Smooth muscle cell (in vitro differentiated cells): ENCODE measurements at regions not wholly inside any gene's neighbourhood (a gene's known extent, or its start where the extent isn't known, plus 50 kb on each side); places are given as distances from the start of the nearest gene placed in this dataset.
A peak's percentile ranks its signal among the peaks of the same experiment; 100 is the strongest.

Experiments
- DNase-seq: peaks from one replicate; lab custom pipeline; 2025; ENCODE audit not compliant: unreplicated experiment; lab: John Stamatoyannopoulos, UW
- H2AFZ ChIP-seq: fragments of 200-600 bp; sonication (generic); 2 replicates; pipeline ENCODE4 v1.6.0; 2016; ENCODE audit warnings: antibody characterized with exemption, low read depth, mild to moderate bottlenecking
- H3F3A ChIP-seq: fragments of 200-600 bp; sonication (generic); 2 replicates; pipeline ENCODE4 v1.6.0; 2017; ENCODE audit warnings: antibody characterized with exemption, low read depth
- H3K27ac ChIP-seq: fragments of 200-600 bp; sonication (generic); 2 replicates; pipeline ENCODE4 v1.5.1; 2016; ENCODE audit warnings: low read depth, mild to moderate bottlenecking
- H3K27me3 ChIP-seq: fragments of 200-600 bp; sonication (generic); 2 replicates; pipeline ENCODE4 v1.6.1; 2016; ENCODE audit warnings: low read depth, mild to moderate bottlenecking
- H3K36me3 ChIP-seq: fragments of 200-600 bp; sonication (generic); 2 replicates; pipeline ENCODE4 v1.5.1; 2016; ENCODE audit warnings: low read depth
- H3K4me1 ChIP-seq: fragments of 200-600 bp; sonication (generic); 2 replicates; pipeline ENCODE4 v1.5.1; 2016; ENCODE audit warnings: low read depth
- H3K4me2 ChIP-seq: fragments of 200-600 bp; sonication (generic); 2 replicates; pipeline ENCODE4 v1.6.0; 2016; ENCODE audit warnings: mild to moderate bottlenecking
- H3K4me3 ChIP-seq: fragments of 200-600 bp; sonication (generic); 2 replicates; pipeline ENCODE4 v1.5.1; 2016; ENCODE audit warnings: mild to moderate bottlenecking
- H3K79me2 ChIP-seq: fragments of 200-600 bp; sonication (generic); 2 replicates; pipeline ENCODE4 v1.6.0; 2016; ENCODE audit warnings: low read depth, mild to moderate bottlenecking
- H3K9ac ChIP-seq: fragments of 200-600 bp; sonication (generic); 2 replicates; pipeline ENCODE4 v1.6.0; 2016; ENCODE audit warnings: low read depth
- H3K9me3 ChIP-seq: fragments of 200-600 bp; sonication (generic); replicated peaks from 2 replicates; pipeline ENCODE4 v1.5.1; 2016; ENCODE audit warnings: low read depth
- H4K20me1 ChIP-seq: fragments of 200-600 bp; sonication (generic); 2 replicates; pipeline ENCODE4 v1.6.0; 2016; ENCODE audit warnings: low read depth
- CTCF ChIP-seq: fragments of 200-600 bp; sonication (generic); IDR thresholded peaks from 2 replicates; pipeline ENCODE4 v1.5.1; 2017; ENCODE audit warnings: borderline replicate concordance, mild to moderate bottlenecking, antibody characterized with exemption; ENCODE audit not compliant: insufficient read depth, poor library complexity, severe bottlenecking
- WGBS: methylation state at CpG from one replicate; pipeline ENCODE4 v1.1.7; 2016; ENCODE audit warnings: low lambda C conversion rate; 5-methylcytosine and 5-hydroxymethylcytosine counted together

- H3K4me2 ChIP-seq = peak overlapping the region; percentile 62
- DNase-seq = no peak
- H3K27me3 ChIP-seq = no peaks in the 10 kb centered on the region
- no peaks in the 10 kb centered on the region for H4K20me1 ChIP-seq
- H3K9ac ChIP-seq = peak overlapping the region; percentile 36
- H3K27ac ChIP-seq = peak overlapping the region; percentile 78
- H3K36me3 ChIP-seq = no peaks in the 10 kb centered on the region
- no peak overlapping the region for H3K4me3 ChIP-seq
- no peak overlapping the region for H2AFZ ChIP-seq
- no peaks in the 10 kb centered on the region for H3K4me1 ChIP-seq
- no peak for TF ChIP-seq CTCF
- no peaks in the 10 kb centered on the region for H3K9me3 ChIP-seq
- H3F3A ChIP-seq = peaks cover 16% of the 10 kb centered on the region
- 60% methylated on average over 5 of the region's 5 CpGs for WGBS
- no peaks in the 10 kb centered on the region for H3K79me2 ChIP-seq
These were observed 182.4 kb downstream of the PTEN start for GRCh38 chr10:88045656-88046415.

GRCh38 chr10:88047579-88047978 lies 184.2 kb downstream of the PTEN start:
- H4K20me1 ChIP-seq = no peaks in the 10 kb centered on the region
- no peak overlapping the region for H2AFZ ChIP-seq
- no peak overlapping the region for H3K4me3 ChIP-seq
- H3K27ac ChIP-seq = no peak overlapping the region
- peaks cover 15% of the 10 kb centered on the region for H3F3A ChIP-seq
- H3K9ac ChIP-seq = no peak overlapping the region
- no peak overlapping the region for H3K4me2 ChIP-seq
- H3K36me3 ChIP-seq = no peaks in the 10 kb centered on the region
- H3K79me2 ChIP-seq = no peaks in the 10 kb centered on the region
- H3K9me3 ChIP-seq = no peaks in the 10 kb centered on the region
- no peak for TF ChIP-seq CTCF
- H3K4me1 ChIP-seq = no peaks in the 10 kb centered on the region
- no peak for DNase-seq
- H3K27me3 ChIP-seq = no peaks in the 10 kb centered on the region

DNA sequence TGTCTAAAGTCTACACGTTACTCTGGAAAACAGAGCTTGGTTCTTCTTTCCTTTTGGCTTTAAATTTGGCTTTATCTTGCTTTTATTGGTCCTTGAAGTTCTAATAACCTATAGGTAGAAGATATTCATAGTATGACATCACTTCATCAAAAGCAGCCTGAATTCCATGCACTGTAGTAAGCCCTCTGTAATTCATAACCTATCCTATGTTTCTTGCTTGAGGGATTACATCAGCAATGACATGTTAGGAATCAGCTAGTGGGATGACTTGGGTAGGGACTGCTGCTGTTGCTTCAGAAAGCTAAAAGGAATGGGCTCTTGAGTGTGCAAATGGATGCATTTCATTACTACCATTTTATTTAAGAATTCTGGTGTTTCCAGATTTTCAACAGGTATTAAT lies 184.9 kb downstream of the PTEN start:
- Histone ChIP-seq H3K27ac (no peak overlapping the region), H3K27me3 (no peaks in the 10 kb centered on the region), H3K9me3 (no peaks in the 10 kb centered on the region), H4K20me1 (no peaks in the 10 kb centered on the region), H3F3A (peaks cover 8% of the 10 kb centered on the region), H3K36me3 (no peaks in the 10 kb centered on the region), H3K79me2 (no peaks in the 10 kb centered on the region), H3K4me1 (no peaks in the 10 kb centered on the region), H3K9ac (no peak overlapping the region), H3K4me2 (no peak overlapping the region), H2AFZ (no peak overlapping the region), H3K4me3 (no peak overlapping the region)
- 90% methylated on average over 1 of the region's 1 CpG for WGBS
- DNase-seq = no peak
- TF ChIP-seq CTCF = no peak

DNA sequence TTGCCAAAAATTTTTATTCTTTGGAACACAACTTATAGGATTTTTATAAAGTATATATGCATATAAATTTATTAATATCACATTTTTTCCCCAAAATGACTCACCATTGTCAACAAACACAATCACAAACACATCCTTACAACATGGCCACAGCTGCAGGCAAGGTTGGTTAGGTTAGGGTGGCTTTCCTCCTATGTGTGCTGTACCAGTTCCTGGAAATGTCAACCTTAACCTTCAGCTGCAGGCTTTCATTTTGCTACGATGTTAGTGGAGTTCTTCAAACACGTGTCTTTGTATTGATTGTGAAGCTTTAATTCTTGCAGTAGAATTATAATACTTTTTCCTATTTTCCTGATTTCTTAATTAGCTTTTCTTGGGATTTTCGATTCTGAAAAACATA lies 185.8 kb downstream of the PTEN start:
- Histone ChIP-seq H2AFZ (no peak overlapping the region), H3K4me3 (no peak overlapping the region), H3K36me3 (no peaks in the 10 kb centered on the region), H3K79me2 (no peaks in the 10 kb centered on the region), H3K4me2 (no peak overlapping the region), H3K27me3 (no peaks in the 10 kb centered on the region), H3K4me1 (no peaks in the 10 kb centered on the region), H3K9ac (no peak overlapping the region), H3K9me3 (no peaks in the 10 kb centered on the region), H4K20me1 (no peaks in the 10 kb centered on the region), H3F3A (no peaks in the 10 kb centered on the region), H3K27ac (no peak overlapping the region)
- no peak for TF ChIP-seq CTCF
- DNase-seq = no peak
- WGBS = 88% methylated on average over 3 of the region's 3 CpGs
